Stimulated activated CD4-positive, alpha-beta T cell treated with anti-CD3 and anti-CD28 coated beads, Interleukin-1b, Interleukin-23, amount 100 ng/mL, for 4 hours (primary cell): ENCODE measurements at regions not wholly inside any gene's neighbourhood (a gene's known extent, or its start where the extent isn't known, plus 50 kb on each side); places are given as distances from the start of the nearest gene placed in this dataset.
"Not testable (repeated sequence)": the region's sequence is repeated elsewhere in the genome, so short reads cannot be mapped to it uniquely, and the experiment has no call there.

Experiments
- DNase-seq, 2 donors: peaks; one replicate each; pipeline ENCODE4 v3.0.0-alpha.2; 2020; ENCODE audit warnings: low read depth in 2 of 2

DNA sequence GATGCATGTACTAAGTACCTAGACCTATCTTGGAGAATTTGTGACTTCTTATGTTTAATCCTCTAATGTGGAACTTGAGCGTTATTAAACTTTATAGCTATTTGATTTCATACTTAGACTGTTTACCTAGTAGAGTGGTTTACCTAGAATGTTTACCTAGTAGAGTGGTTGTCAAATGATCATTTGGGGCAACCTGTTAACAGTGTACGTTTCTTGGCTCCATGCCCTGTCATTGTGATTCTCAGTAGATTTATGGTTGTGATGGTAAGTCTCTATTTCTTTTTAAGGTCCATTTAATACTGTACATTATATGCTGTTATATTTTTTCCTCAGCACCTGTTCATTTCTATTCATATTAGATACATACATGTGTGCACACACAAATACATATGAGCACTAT, 233.0 kb upstream of the MAD2L1 start:
- no peak for DNase-seq

DNA sequence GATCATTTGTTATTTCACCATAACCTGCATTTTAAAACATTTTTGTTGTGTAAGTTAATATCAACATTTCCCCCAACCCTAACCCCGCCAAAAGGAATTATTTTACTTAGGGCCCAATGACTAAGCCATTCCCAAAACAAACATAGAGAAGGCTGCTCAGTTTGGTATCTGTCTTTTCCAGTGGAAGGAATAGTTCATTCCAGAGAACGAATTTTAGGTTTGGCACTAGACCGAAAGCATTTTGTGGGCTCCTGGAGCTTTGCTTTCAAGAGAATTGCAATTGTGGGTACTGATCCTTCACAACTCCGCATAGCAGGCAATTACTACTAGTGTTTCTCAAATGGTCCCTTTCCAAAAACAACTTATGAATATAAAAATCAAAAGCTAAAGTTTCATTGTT, 226.7 kb upstream of the MAD2L1 start:
- no peak for DNase-seq

DNA sequence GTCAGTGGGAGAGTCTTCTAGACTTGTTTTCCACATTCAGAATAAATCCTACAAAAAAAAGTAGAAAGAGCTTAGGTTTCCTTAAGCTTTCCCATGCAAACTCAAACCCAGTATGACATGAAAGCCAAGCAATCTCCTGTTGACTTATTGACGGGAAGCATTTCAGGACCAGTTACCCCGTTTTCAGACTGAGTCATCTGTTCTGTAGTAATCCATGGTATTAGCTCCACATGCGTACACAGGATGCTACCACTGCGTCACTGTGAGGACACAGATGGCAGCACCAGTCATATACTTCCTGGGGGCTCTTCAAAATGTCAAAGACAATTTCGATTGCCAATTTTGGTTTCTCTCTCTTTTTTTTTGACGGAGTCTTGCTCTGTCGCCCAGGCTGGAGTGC, 224.9 kb upstream of the MAD2L1 start:
- no peak for DNase-seq

DNA sequence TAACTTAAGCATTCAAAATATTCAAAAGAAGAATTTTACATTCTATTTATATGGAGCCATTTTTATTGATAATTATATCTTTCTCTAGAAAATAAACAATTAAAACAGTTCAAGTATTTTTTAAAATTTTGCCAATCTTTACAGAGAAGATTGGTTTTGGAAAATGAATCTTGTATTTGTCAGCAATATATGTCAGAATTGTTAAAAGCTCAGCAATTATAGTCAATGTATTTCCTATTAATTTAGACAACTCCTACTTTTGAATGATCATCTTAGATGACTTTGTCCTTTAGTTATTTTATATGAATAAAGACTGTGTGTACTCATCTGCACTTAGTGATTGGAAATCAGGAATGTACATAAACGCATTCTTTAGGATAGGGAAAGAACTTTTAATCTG, 223.9 kb upstream of the MAD2L1 start:
- DNase-seq = no peak

DNA sequence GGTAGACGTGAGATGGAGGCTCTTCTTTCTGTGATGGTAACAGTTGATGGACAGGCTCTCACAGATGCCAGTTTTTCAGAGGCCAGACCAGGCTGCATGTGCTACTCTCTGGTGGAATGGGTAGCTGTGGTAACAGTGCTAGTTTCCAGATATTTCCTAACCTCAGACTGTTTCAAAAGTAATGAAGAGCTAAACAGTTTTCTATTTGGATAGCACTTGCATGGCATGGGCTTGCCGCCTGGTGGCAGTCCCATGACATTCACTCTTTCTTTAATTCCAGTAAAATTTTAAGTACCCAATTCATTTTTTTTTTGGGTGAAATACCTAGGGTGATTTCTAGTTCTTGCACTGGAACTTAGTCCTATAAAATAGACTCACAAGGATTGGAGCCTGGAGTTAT, 220.2 kb upstream of the MAD2L1 start:
- no peak for DNase-seq

DNA sequence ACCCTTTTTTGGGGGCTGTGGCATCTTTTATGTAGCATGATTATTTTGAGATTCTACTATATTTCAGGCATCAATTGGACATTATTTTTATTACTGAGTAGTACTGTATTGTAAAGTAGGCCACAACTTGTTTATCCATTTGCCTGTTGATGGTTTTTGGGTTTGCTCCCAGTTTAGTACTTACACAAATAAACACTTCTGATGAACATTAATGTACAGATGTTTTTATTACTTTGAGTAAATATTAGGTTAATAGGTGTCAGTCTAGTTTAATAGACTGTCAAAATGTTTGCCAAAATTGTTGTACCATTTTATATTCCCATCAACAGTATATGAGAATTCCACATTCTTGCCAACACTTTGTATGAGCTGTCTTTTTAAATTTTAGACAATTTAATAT, 214.9 kb upstream of the MAD2L1 start:
- DNase-seq = no peak

DNA sequence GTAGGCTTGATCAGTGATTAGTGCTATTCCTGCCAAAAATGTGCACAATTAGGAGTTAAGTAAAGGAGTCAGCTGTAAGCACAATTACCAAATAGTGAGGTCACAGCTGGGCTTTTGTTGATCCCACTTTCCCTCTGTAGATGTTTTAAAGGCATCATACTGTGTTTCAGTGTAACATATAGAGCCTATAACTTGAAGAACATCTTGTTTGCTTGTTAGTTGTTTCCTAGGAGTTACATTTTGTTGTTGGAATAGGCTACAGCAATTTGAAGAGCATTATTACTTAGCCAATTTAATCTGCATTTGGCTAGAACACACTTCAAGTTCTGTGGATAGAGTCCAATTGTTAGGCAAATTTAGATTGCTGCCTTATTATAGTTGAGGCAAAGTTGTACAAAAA, 210.7 kb upstream of the MAD2L1 start:
- DNase-seq = no peak

DNA sequence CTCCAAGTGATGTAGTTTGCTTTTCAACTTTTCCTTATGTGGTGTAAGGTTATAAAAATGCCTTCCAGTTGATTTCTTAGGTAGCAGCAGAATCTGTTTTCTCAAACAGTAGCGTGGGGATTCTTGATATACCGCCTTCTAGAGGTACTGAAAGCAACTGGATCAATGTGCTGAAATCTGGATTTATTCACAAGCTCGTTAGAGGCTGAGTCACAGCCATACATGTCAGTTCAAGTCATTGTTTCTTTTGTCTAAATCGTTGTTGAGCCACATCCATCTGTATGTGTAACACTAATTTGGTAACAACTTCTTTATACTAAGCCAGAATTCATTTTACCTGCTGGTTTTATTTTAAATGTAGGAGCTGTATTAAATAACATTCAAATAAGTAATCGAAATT, 200.0 kb upstream of the MAD2L1 start:
- no peak for DNase-seq

DNA sequence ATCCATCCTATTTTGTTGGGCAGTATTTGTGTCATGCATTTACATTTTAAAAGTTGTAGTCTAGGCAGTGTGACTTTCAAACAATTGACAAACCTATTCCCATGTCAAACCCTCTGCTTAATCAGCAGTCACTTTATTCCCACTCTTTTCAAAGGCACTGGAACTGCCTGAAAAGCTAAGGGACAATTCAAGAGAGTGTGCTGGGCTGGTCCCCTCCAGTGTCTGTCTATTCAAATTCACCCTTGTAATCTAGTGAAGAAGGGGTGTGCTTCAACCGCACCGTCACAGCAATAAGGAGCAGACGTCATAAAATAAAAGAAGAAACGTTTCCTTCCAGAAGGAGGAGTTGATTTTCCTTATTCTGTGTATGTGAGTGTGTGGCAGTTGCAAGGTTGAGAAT, 197.0 kb upstream of the MAD2L1 start:
- no peak for DNase-seq

DNA sequence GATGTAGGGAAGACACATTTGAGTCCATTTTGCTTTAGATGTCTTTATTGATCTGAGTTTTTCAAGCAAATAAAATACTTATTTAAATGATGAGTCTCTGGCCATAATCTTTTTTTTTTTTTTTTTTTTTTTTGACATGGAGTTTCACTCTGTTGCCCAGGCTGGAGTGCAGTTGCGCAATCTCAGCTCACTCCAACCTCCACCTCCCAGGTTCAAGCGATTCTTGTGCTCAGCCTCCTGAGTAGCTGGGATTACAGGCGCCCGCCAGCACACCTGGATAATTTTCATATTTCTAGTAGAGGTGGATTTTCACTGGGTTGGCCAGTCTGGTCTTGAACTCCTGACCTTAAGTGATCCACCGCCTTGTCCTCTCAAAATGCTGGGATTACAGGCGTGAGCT, 194.5 kb upstream of the MAD2L1 start:
- no peak for DNase-seq

DNA sequence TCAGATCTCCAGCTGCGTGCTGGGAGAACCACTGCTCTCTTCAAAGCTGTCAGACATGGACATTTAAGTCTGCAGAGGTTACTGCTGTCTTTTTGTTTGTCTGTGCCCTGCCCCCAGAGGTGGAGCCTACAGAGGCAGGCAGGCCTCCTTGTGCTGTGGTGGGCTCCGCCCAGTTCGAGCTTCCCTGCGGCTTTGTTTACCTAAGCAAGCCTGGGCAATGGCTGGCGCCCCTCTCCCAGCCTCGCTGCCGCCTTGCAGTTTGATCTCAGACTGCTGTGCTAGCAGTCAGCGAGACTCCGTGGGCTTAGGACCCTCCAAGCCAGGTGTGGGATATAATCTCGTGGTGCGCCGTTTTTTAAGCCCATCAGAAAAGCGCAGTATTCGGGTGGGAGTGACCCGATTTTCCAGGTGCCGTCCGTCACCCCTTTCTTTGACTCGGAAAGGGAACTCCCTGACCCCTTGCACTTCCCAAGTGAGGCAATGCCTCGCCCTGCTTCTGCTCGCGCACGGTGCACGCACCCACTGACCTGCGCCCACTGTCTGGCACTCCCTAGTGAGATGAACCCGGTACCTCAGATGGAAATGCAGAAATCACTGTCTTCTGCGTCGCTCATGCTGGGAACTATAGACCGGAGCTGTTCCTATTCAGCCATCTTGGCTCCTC, 189.6 kb upstream of the MAD2L1 start:
- not testable (repeated sequence) for DNase-seq

DNA sequence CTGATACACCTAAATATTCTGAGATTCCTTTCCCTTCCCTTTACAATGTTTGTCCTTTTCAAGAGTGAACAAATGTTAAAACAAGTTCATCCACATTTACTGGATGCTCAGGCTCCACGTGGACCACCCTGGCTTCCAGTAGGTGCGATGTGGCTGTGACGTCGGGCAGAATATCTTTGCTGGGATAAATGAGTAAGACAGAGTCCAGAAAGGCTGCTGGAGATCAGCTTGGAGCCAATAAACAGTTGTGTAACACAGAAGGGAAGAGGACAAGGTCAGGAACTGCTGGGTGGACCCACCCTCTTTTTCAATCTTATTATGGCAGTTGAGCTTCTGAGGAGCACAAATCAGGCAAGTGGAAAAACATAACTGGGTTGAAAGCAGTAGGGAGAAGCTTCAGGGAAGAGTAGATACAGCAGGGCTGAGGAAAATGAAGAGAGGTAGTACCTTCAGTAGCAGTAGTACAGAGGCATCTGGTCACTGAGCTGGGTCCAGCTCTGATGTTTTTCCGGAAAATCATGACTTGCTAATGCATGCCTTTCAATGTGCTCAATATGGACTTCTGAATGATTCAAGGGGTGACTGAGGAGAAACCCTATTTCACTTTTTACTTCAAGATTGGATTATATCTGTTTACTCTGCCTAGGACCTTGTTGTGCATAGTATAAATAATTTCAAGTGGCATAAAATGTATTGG, 171.8 kb upstream of the MAD2L1 start:
- DNase-seq = no peak

DNA sequence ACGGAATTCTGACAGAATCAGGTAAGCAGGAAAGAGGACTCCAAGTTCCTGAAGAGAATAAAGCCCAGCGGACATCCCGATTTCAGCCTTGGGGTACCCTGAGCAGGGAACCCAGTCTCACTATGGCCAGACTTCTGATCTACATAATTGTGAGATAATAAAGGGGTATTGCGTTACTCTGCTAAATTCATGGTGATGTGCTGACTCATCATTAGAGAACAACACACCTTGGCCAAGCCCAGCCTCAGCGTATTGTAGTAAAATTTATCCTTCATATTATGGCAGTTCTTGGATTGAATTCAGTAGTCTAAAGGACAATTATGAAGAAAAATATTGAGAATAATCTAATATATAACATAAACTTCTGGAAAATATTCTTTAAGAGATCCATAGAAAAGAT, 170.2 kb upstream of the MAD2L1 start:
- DNase-seq = no peak

DNA sequence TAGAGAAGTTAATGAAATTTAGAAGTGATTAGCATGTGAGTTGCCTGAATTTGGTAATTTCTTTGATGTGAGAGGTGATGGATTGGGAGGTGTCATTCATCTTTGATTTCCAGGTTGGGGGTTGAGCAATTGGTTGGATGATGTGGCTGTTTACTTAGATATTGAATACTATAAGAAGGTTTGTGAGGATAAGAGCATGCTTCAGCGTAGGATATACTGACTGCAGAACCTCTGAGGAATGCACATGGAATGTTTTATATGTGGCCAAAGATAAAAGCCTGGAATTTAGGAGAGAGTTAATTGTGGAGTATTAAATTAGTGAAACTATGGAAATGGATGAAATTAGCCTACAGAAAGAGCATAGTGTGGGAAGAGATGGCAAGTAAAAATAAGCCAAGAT, 165.4 kb upstream of the MAD2L1 start:
- no peak for DNase-seq

DNA sequence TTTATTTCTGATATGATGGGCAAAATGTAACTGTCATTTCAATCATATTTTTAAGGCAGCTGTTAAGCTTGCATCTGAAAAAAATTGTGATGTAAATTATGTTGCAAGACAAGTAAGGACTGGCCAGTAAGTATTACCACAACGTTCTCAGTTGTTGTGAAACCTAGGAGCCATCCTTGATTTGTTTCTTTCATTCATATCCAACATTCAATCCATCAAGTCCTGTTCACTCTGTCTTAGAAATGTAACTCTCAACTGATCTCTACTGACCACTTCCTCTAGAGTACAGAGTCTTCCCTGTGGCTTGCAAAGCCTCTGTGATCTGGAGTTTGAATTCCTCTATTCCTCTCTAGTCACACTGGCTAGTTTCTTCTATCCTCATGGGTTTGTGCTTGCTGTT, 161.4 kb upstream of the MAD2L1 start:
- DNase-seq = no peak

DNA sequence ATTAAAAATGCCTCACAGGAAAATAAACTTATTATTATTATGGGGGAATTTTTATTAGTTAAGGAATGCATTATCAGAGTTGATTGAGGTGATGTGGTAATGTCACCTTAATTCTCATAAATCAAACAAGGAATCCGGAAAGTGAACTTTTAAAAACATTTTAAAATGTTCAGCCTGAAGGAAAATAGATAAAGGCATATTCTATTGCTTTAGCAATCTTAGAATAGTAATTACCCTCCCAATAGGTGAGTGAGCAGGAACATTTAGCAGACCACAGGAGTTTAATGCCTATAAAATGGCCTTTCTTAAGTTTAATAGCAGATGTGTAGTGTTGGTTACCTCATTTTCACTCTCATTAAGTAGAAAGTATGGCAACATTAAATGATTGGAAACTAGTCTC, 160.9 kb upstream of the MAD2L1 start:
- DNase-seq = no peak

DNA sequence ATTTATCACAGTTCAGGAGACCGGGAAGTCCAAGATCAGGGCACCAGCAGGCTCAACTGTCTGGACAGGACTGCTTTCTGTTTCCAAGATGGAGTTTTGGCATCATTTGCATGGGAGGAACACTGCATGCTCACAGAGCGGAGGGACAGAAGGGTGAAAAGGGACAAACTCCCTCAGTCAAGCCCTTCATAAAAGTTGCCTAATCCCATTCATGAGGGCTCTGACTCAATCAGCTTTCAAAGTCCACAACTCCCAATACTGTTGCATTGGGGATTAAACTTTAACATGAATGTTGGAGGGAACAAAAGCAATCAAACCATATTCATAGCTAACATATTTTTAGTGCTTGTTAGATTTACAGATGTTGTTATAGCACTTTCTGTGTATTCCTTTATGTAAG, 158.9 kb upstream of the MAD2L1 start:
- no peak for DNase-seq

DNA sequence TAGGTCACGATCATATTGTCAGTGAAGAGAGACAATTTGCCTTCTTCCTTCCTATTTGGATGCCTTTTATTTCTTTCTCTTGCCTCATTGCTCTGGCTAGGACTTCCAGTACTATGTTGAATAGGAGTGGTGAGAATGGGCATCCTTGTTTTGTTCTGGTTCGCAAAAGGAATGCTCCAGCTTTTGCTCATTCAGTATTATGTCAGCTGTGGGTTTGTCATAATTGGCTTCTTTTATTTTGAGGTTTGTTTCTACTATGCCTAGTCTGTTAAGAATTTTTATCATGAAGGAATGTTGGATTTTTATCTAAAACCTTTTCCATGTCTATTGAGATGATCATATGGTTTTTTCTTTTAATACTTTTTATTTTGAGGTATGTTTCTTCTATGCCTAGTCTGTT, 152.3 kb upstream of the MAD2L1 start:
- DNase-seq = no peak

DNA sequence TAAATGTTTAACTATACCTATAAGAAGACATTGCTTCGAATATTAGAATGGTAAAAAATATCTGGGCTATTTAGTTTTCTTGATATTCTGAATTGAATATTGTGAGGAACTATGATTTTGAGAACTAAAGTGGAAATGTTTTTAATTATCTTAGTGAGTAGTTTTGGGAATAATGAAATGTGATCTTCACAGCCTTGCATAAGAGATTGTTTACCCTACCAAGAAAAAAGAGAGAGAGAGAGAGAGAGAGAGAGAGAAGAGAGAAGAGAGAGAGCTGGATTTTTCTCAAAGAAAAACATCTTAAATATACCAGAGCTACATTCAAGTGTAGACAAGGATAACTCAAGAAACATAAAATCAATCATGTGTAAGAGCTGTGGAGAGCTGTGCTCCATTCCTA, 148.7 kb upstream of the MAD2L1 start:
- DNase-seq = no peak

DNA sequence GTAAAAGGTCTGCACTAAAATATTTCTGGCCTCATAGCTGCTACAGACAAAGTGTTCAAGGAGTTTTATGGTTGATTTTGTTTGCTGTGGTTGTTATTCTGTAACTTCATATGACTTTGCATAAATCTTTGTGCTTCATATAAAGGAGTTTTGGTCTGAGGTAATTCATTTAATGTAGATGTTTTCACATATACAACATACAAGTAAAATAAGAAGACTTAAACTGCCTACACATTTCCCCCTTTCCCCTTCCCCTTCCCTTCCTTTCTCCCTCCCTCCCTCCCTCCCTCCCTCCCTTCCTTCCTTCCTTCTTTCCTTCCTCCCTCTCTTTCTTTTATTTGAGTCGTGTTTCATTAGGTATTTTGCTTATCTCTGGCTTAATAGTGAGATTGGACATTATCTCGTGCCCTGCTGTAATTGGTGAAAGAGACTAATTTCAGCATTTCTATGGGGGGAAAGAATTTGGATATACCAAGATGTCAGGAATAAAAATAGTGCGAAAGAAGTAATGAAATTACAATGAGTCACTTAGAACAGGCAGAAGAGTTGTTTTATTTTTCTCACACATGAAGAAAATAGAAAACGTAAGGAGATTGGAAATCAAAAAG, 144.9 kb upstream of the MAD2L1 start:
- DNase-seq = no peak

DNA sequence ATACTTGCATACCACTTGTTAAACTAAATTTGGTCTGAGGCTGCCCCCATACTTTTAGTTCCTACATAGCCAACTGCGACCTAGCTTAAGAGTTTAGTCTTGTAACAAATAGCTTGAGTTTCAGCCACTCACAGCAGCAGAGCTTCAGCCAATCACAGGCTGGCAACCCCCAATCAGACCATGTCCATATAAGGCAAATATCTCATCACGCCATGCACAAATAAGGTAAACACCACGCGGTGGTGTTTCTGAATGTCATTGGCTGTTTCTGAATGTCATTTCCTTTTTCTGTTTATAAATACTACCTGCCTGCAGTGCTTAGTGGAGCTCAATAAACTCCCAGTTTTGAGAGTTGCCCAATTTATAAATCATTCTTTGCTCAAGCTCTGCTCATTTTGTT, 143.1 kb upstream of the MAD2L1 start:
- DNase-seq = no peak

DNA sequence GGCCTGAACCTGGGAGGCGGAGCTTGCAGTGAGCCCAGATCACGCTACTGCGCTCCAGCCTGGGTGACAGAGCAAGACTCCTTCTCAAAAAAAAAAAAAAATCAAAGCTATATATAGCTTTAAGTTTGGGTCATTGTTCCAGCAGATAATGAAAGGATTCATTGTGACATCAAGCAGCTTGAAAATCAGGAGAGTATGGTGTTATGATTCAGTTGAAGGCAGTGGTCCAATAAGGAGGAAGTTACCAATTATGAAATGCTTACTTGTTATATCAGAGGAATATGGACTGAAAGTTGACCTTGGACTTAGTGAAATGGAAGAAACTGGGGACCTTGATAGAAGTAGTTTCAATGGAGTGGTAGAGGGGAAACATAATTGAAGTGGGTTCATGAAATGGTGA, 140.4 kb upstream of the MAD2L1 start:
- no peak for DNase-seq

DNA sequence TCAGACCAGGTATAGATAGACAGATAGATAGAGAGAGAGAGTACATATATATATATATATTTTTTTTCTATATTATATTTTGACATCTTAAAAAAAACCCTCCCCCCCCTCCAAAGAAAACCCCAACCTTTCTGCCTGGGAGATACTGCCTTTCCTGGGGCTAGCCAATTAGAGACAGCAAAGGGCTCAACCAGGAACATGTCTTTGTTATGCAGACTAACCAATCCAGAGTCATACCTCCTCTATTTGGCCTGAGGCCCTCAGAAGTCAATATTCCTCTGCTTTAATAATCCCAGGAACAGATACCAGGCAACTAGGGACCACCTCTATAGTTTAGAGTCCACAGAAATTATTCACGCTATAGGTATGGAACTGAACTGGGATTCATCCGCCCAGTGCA, 135.6 kb upstream of the MAD2L1 start:
- no peak for DNase-seq
